Panc1 (cell line): ENCODE measurements at regions not wholly inside any gene's neighbourhood (a gene's known extent, or its start where the extent isn't known, plus 50 kb on each side); places are given as distances from the start of the nearest gene placed in this dataset.

Experiments used
- ATAC-seq: fragments of 200-7000 bp; cut with Tn5 transposase; 2 replicates; pipeline ENCODE4 v1.9.1; 2020; ENCODE audit warnings: mild to moderate bottlenecking, moderate library complexity
- BruUV-seq: library from RNA; stranded (reverse); fragments of 400-500 nt; replicated peaks from 2 replicates; lab custom pipeline; 2021; lab: Mats Ljungman, UMichigan
- CTCF ChIA-PET: fragments of 300-600 bp; sonication (Branson Sonifier 250); formaldehyde crosslinking; loops from one replicate; lab custom pipeline; 2022; ENCODE audit warnings: antibody characterized with exemption; lab: Charles Lee
- POLR2A ChIA-PET: fragments of 300-600 bp; sonication (Branson Sonifier 250); formaldehyde crosslinking; loops from one replicate; lab custom pipeline; 2022; ENCODE audit warnings: antibody characterized with exemption; lab: Charles Lee
- DNase-seq: peaks from one replicate; pipeline ENCODE4 v3.0.0-alpha.2; 2010; ENCODE audit warnings: low read depth, low spot score
- H3K27ac ChIP-seq: 2 replicates; pipeline ENCODE4 v1.5.1; 2011; ENCODE audit warnings: mild to moderate bottlenecking, low read length, inconsistent platforms
- H3K27me3 ChIP-seq: fragments of 200-500 bp; sonication (Bioruptor generic); 2 replicates; pipeline ENCODE4 v1.6.0; 2014; ENCODE audit warnings: low read length, inconsistent platforms; ENCODE audit not compliant: control insufficient read depth, insufficient read depth
- H3K36me3 ChIP-seq: fragments of 200-500 bp; sonication (Bioruptor generic); 2 replicates; pipeline ENCODE4 v1.5.1; 2014; ENCODE audit warnings: inconsistent platforms, mild to moderate bottlenecking, low read length, moderate library complexity; ENCODE audit not compliant: control insufficient read depth, insufficient read depth
- H3K4me1 ChIP-seq: 2 replicates; pipeline ENCODE4 v1.5.1; 2011; ENCODE audit warnings: inconsistent platforms, mild to moderate bottlenecking, low read length, moderate library complexity; ENCODE audit not compliant: control insufficient read depth, insufficient read depth
- H3K4me3 ChIP-seq, 2 experiments: 2 replicates each; pipeline ENCODE4 v1.5.1; 2011 to 2012; ENCODE audit warnings: low read depth in 2 of 2, low read length in 2 of 2, mild to moderate bottlenecking in 2 of 2, inconsistent platforms in 1 of 2, moderate library complexity in 1 of 2
- H3K9me3 ChIP-seq: fragments of 200-500 bp; sonication (Bioruptor generic); 2 replicates; pipeline ENCODE4 v1.5.1; 2014; ENCODE audit warnings: low read depth, mild to moderate bottlenecking, inconsistent platforms, low read length, moderate library complexity; ENCODE audit not compliant: control insufficient read depth, insufficient read depth
- POLR2AphosphoS5 ChIP-seq: IDR thresholded peaks from 2 replicates; pipeline ENCODE4 v1.6.1; 2012; ENCODE audit warnings: mild to moderate bottlenecking, low read depth, low read length, moderate library complexity
- SIN3A ChIP-seq: IDR thresholded peaks from 2 replicates; pipeline ENCODE4 v1.6.1; 2012; ENCODE audit warnings: low read depth, mild to moderate bottlenecking, low read length, moderate library complexity, borderline replicate concordance; ENCODE audit not compliant: insufficient read depth
- TCF7L2 ChIP-seq: IDR thresholded peaks from 2 replicates; pipeline ENCODE4 v1.6.1; 2011; ENCODE audit warnings: mild to moderate bottlenecking, low read depth, low read length, inconsistent platforms
- in situ Hi-C: cut with HindIII; loops from 2 replicates; pipeline ENCODE4 v1.10.0; 2016; ENCODE audit warnings: low sequenced_read_pairs, low pct_unique_long_range_greater_than_20kb
- intact Hi-C: fragments of 100-400 bp; cut with micrococcal nuclease; formaldehyde crosslinking; loops from one replicate; pipeline ENCODE4 v1.10.0; 2022; ENCODE audit not compliant: unreplicated experiment
- TF ChIP-seq, protein P1 (sequence below): fragments of 450-650 bp; IDR thresholded peaks from 2 replicates; pipeline ENCODE4 v1.5.1; 2017; ENCODE audit warnings: mild to moderate bottlenecking
- TF ChIP-seq, protein P2 (sequence below), 2 experiments: IDR thresholded peaks; 2 replicates each; pipeline ENCODE4 v1.6.1; 2011 to 2012; ENCODE audit warnings: low read depth in 2 of 2, control low read depth in 1 of 2, low read length in 1 of 2, mild to moderate bottlenecking in 1 of 2, moderate library complexity in 1 of 2; ENCODE audit not compliant: insufficient read depth in 1 of 2

DNA sequence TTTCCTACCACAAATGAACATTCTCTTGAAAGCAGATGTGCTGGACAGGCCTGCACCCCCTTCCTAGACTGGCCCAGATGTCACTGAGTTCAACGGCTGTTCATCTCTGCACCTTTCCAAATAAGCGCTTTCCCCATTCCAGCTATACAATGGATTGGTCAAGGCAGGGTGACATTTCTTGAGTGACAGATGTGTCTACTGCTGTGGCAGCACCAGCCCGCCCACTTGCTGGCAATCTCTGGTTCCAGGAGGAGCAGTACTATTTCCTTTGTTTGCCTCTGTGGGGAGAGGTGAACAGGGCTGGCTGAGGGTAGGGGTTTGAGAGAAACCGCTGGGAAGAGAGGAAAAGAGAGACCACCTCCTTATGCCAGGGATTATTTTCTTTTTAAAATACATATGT lies 269.5 kb upstream of the POU3F3 start:
- ChIA-PET POLR2A (no interaction called here), CTCF (no interaction called here)
- Histone ChIP-seq H3K4me1 (no peaks in the 10 kb centered on the region), H3K9me3 (no peaks in the 10 kb centered on the region), H3K4me3 (no peak overlapping the region), H3K27me3 (peaks cover 3% of the 10 kb centered on the region), H3K27ac (no peak overlapping the region), H3K36me3 (no peaks in the 10 kb centered on the region)
- in situ Hi-C loops (no loop called here), intact Hi-C loops (no loop called here)
- no peak for ATAC-seq
- TF ChIP-seq SIN3A (no peak), POLR2AphosphoS5 (no peak), TCF7L2 (no peak)
- TF ChIP-seq, protein P1, sequence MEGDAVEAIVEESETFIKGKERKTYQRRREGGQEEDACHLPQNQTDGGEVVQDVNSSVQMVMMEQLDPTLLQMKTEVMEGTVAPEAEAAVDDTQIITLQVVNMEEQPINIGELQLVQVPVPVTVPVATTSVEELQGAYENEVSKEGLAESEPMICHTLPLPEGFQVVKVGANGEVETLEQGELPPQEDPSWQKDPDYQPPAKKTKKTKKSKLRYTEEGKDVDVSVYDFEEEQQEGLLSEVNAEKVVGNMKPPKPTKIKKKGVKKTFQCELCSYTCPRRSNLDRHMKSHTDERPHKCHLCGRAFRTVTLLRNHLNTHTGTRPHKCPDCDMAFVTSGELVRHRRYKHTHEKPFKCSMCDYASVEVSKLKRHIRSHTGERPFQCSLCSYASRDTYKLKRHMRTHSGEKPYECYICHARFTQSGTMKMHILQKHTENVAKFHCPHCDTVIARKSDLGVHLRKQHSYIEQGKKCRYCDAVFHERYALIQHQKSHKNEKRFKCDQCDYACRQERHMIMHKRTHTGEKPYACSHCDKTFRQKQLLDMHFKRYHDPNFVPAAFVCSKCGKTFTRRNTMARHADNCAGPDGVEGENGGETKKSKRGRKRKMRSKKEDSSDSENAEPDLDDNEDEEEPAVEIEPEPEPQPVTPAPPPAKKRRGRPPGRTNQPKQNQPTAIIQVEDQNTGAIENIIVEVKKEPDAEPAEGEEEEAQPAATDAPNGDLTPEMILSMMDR = no peak
- TF ChIP-seq, protein P2, sequence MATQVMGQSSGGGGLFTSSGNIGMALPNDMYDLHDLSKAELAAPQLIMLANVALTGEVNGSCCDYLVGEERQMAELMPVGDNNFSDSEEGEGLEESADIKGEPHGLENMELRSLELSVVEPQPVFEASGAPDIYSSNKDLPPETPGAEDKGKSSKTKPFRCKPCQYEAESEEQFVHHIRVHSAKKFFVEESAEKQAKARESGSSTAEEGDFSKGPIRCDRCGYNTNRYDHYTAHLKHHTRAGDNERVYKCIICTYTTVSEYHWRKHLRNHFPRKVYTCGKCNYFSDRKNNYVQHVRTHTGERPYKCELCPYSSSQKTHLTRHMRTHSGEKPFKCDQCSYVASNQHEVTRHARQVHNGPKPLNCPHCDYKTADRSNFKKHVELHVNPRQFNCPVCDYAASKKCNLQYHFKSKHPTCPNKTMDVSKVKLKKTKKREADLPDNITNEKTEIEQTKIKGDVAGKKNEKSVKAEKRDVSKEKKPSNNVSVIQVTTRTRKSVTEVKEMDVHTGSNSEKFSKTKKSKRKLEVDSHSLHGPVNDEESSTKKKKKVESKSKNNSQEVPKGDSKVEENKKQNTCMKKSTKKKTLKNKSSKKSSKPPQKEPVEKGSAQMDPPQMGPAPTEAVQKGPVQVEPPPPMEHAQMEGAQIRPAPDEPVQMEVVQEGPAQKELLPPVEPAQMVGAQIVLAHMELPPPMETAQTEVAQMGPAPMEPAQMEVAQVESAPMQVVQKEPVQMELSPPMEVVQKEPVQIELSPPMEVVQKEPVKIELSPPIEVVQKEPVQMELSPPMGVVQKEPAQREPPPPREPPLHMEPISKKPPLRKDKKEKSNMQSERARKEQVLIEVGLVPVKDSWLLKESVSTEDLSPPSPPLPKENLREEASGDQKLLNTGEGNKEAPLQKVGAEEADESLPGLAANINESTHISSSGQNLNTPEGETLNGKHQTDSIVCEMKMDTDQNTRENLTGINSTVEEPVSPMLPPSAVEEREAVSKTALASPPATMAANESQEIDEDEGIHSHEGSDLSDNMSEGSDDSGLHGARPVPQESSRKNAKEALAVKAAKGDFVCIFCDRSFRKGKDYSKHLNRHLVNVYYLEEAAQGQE (IDR thresholded peaks at IDR 0.05; ENCODE audit: insufficient read depth in 1 of 2, low read depth in 2 of 2, low read length in 1 of 2) = no peak
- no TSS peak for BruUV-seq
- no peak for DNase-seq

DNA sequence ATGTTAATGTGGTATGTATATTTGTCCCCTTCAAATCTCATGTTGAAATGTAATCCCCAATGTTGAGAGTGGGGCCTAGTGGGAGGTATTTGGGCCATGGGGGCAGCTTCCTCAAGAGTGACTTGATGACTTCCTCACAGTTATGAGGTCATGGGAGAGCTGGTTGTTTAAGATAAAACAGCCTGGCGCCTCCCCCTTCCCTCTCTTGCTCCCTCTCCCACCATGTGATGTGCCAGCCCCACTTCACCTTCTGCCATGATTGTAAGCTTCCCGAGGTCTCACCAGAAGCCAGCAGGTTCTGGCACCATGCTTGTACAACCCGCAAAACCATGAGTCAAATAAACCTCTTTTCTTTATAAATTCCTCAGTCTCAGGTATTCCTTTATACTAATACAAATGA lies 258.3 kb upstream of the POU3F3 start:
- no peak for DNase-seq
- no peaks in the 10 kb centered on the region for H3K36me3 ChIP-seq
- H3K27me3 ChIP-seq = no peaks in the 10 kb centered on the region
- in situ Hi-C loops (no loop called here), intact Hi-C loops (no loop called here)
- ATAC-seq = no peak
- no peak overlapping the region for H3K4me3 ChIP-seq
- H3K27ac ChIP-seq = no peak overlapping the region
- no TSS peak for BruUV-seq
- CTCF ChIA-PET = no interaction called here
- H3K4me1 ChIP-seq = no peaks in the 10 kb centered on the region
- POLR2A ChIA-PET = no interaction called here
- TF ChIP-seq POLR2AphosphoS5 (no peak), SIN3A (no peak), TCF7L2 (no peak)
- TF ChIP-seq, protein P1 = no peak
- TF ChIP-seq, protein P2 (IDR thresholded peaks at IDR 0.05; ENCODE audit: insufficient read depth in 1 of 2, low read depth in 2 of 2, low read length in 1 of 2) = no peak
- H3K9me3 ChIP-seq = no peaks in the 10 kb centered on the region
